Dedifferentiated amniotic fluid mesenchymal stem cell (primary cell): ENCODE measurements at regions not wholly inside any gene's neighbourhood (a gene's known extent, or its start where the extent isn't known, plus 50 kb on each side); places are given as distances from the start of the nearest gene placed in this dataset.

Source experiments
- DNase-seq: peaks from one replicate; pipeline ENCODE4 v3.0.0-alpha.2; 2016; ENCODE audit errors: extremely low spot score

- DNase-seq: no peak
These were observed 757.3 kb downstream of the LTN1 start for GRCh38 chr21:28235169-28235895.

GRCh38 chr21:28234326-28234725 lies 758.4 kb downstream of the LTN1 start:
- DNase-seq: no peak

GRCh38 chr21:28233536-28234220 lies 759.0 kb downstream of the LTN1 start:
- no peak for DNase-seq

GRCh38 chr21:28230559-28230958 lies 762.1 kb downstream of the LTN1 start:
- no peak for DNase-seq

- DNase-seq: peak; percentile 68
These were observed 762.9 kb downstream of the LTN1 start for GRCh38 chr21:28229814-28230213.

- DNase-seq: no peak
These were observed 764.1 kb downstream of the LTN1 start for GRCh38 chr21:28228636-28228995.

GRCh38 chr21:28227881-28228635 lies 764.6 kb downstream of the LTN1 start:
- DNase-seq: no peak

GRCh38 chr21:28226563-28226962 lies 766.1 kb downstream of the LTN1 start:
- no peak for DNase-seq

GRCh38 chr21:28224191-28224726 lies 768.4 kb downstream of the LTN1 start:
- no peak for DNase-seq

GRCh38 chr21:28221984-28222383 lies 770.7 kb downstream of the LTN1 start:
- DNase-seq: no peak

- peak; percentile 55 for DNase-seq
These were observed 772.0 kb downstream of the LTN1 start for GRCh38 chr21:28220680-28221079.

GRCh38 chr21:28216976-28217523 lies 775.6 kb downstream of the LTN1 start:
- DNase-seq: no peak

GRCh38 chr21:28215214-28215954 lies 777.3 kb downstream of the LTN1 start:
- peak; percentile 92 for DNase-seq

- no peak for DNase-seq
These were observed 777.9 kb downstream of the LTN1 start for GRCh38 chr21:28214786-28215185.

GRCh38 chr21:28213261-28213660 lies 779.4 kb downstream of the LTN1 start:
- no peak for DNase-seq

- no peak for DNase-seq
These were observed 780.6 kb downstream of the LTN1 start for GRCh38 chr21:28212061-28212460.

GRCh38 chr21:28207436-28208173 lies 785.1 kb downstream of the LTN1 start:
- peak; percentile 89 for DNase-seq

- DNase-seq: no peak
These were observed 792.0 kb downstream of the LTN1 start for GRCh38 chr21:28200726-28201125.

- DNase-seq: no peak
These were observed 795.7 kb downstream of the LTN1 start for GRCh38 chr21:28196981-28197380.

GRCh38 chr21:28193189-28193588 lies 799.5 kb downstream of the LTN1 start:
- no peak for DNase-seq

- no peak for DNase-seq
These were observed 806.1 kb downstream of the LTN1 start for GRCh38 chr21:28186604-28187003.
